H1 (cell line): ENCODE measurements at regions not wholly inside any gene's neighbourhood (a gene's known extent, or its start where the extent isn't known, plus 50 kb on each side); places are given as distances from the start of the nearest gene placed in this dataset.

Experiments used
- CTCF ChIA-PET: fragments of 300-600 bp; sonication (Branson Sonifier 250); formaldehyde crosslinking; loops from one replicate; lab custom pipeline; 2021; ENCODE audit not compliant: partially characterized antibody; lab: Charles Lee
- POLR2A ChIA-PET: fragments of 300-600 bp; sonication (Branson Sonifier 250); formaldehyde crosslinking; loops from one replicate; lab custom pipeline; 2021; ENCODE audit warnings: inconsistent platforms; ENCODE audit not compliant: partially characterized antibody; lab: Charles Lee
- DNase-seq, 2 experiments: peaks; one replicate each; pipeline versions ENCODE4 v3.0.0 to v3.0.0-alpha.2; 2010 to 2022; ENCODE audit warnings: low spot score in 2 of 2, low read depth in 1 of 2, mixed read lengths in 1 of 2
- FAIRE-seq: peaks from 2 replicates; lab custom pipeline; 2011; peaks lifted over from hg19 to GRCh38; lab: Jason Lieb, UNC
- H2AFZ ChIP-seq: 2 replicates; pipeline ENCODE4 v1.8.1; 2012; ENCODE audit warnings: low read length, inconsistent platforms
- H2AK5ac ChIP-seq: 2 replicates; pipeline ENCODE4 v1.6.1; 2013; ENCODE audit warnings: low read depth, low read length
- H2BK120ac ChIP-seq: replicated peaks from 2 replicates; pipeline ENCODE3; 2013; ENCODE audit warnings: low read depth, low read length, inconsistent platforms
- H2BK12ac ChIP-seq: 2 replicates; pipeline ENCODE4 v1.6.1; 2013; ENCODE audit warnings: low read depth, low read length
- H2BK15ac ChIP-seq: 2 replicates; pipeline ENCODE4 v1.6.1; 2013; ENCODE audit warnings: low read length
- H2BK20ac ChIP-seq: 2 replicates; pipeline ENCODE4 v1.6.1; 2013; ENCODE audit warnings: low read length
- H2BK5ac ChIP-seq: 2 replicates; pipeline ENCODE4 v1.6.1; 2013; ENCODE audit warnings: low read depth, low read length
- H3K14ac ChIP-seq: 2 replicates; pipeline ENCODE4 v1.6.1; 2013; ENCODE audit warnings: inconsistent platforms; ENCODE audit not compliant: insufficient read length
- H3K18ac ChIP-seq: 2 replicates; pipeline ENCODE4 v1.6.1; 2013; ENCODE audit warnings: low read length; ENCODE audit errors: extremely low read depth
- H3K23ac ChIP-seq: 2 replicates; pipeline ENCODE4 v1.6.1; 2013; ENCODE audit warnings: inconsistent platforms; ENCODE audit not compliant: insufficient read length
- H3K23me2 ChIP-seq: 2 replicates; pipeline ENCODE4 v1.6.1; 2013; ENCODE audit warnings: low read depth, low read length
- H3K27ac ChIP-seq: 2 replicates; pipeline ENCODE4 v1.6.1; 2011; ENCODE audit warnings: low read depth, low read length, inconsistent platforms
- H3K27me3 ChIP-seq, 4 experiments: replicated peaks in 1 of 4; 1 replicate in 1 of 4; 2 replicates in 3 of 4; pipeline versions ENCODE4 v1.6.1 to v1.8.1; 2011 to 2013; ENCODE audit warnings: low read length in 3 of 4, mild to moderate bottlenecking in 3 of 4, inconsistent platforms in 2 of 4, mixed read lengths in 2 of 4, moderate library complexity in 1 of 4; ENCODE audit not compliant: control insufficient read depth in 3 of 4, insufficient read depth in 3 of 4; ENCODE audit errors: extremely low read depth in 1 of 4
- H3K36me3 ChIP-seq, 4 experiments: 2 replicates each; pipeline versions ENCODE4 v1.6.1 to v1.8.1; 2011 to 2013; ENCODE audit warnings: mild to moderate bottlenecking in 4 of 4, low read length in 3 of 4, moderate library complexity in 2 of 4, control low read depth in 1 of 4, inconsistent platforms in 1 of 4; ENCODE audit not compliant: insufficient read depth in 4 of 4, control insufficient read depth in 2 of 4
- H3K4ac ChIP-seq: replicated peaks from 2 replicates; pipeline ENCODE3; 2013; ENCODE audit warnings: low read length, low read depth, mixed read lengths, inconsistent platforms; ENCODE audit not compliant: insufficient read length
- H3K4me1 ChIP-seq, 4 experiments: replicated peaks in 1 of 4; 1 replicate in 1 of 4; 2 replicates in 3 of 4; pipeline versions ENCODE4 v1.6.1 to v1.8.1; 2011 to 2013; ENCODE audit warnings: low read length in 3 of 4, inconsistent platforms in 2 of 4, mixed read lengths in 1 of 4; ENCODE audit not compliant: insufficient read depth in 4 of 4, control insufficient read depth in 3 of 4
- H3K4me2 ChIP-seq, 2 experiments: 2 replicates each; pipeline versions ENCODE4 v1.6.1 to v1.8.1; 2011 to 2013; ENCODE audit warnings: low read depth in 2 of 2, low read length in 2 of 2, control low read depth in 1 of 2, inconsistent platforms in 1 of 2, mild to moderate bottlenecking in 1 of 2; ENCODE audit not compliant: insufficient read depth in 1 of 2
- H3K4me3 ChIP-seq, 4 experiments: fragments of 200-600, 300-600 bp in 1 of 4; sonication (generic), shearing (Covaris generic), sonication (Bioruptor Twin) in 1 of 4; 2 replicates each; pipeline versions ENCODE4 v1.5.1 to v1.8.1; 2011 to 2016; ENCODE audit warnings: low read length in 4 of 4, low read depth in 3 of 4, control low read depth in 2 of 4, inconsistent platforms in 2 of 4, mild to moderate bottlenecking in 2 of 4, mixed read lengths in 1 of 4, moderate library complexity in 1 of 4; ENCODE audit not compliant: insufficient read depth in 2 of 4; ENCODE audit errors: extremely low read depth in 1 of 4
- H3K56ac ChIP-seq: replicated peaks from 2 replicates; pipeline ENCODE3; 2013; ENCODE audit warnings: low read depth, mild to moderate bottlenecking, mixed read lengths, low read length, inconsistent platforms; ENCODE audit not compliant: insufficient read length
- H3K79me1 ChIP-seq: 2 replicates; pipeline ENCODE4 v1.6.1; 2013; ENCODE audit warnings: low read depth, low read length, control low read depth
- H3K79me2 ChIP-seq, 2 experiments: 2 replicates each; pipeline versions ENCODE4 v1.6.1 to v1.8.1; 2012 to 2013; ENCODE audit warnings: low read length in 2 of 2, mild to moderate bottlenecking in 2 of 2, inconsistent platforms in 1 of 2; ENCODE audit not compliant: insufficient read depth in 2 of 2, control insufficient read depth in 1 of 2
- H3K9ac ChIP-seq, 4 experiments: replicated peaks in 1 of 4; 1 replicate in 1 of 4; 2 replicates in 3 of 4; pipeline versions ENCODE4 v1.6.1 to v1.8.1; 2011 to 2013; ENCODE audit warnings: low read depth in 3 of 4, low read length in 3 of 4, control low read depth in 2 of 4, mild to moderate bottlenecking in 2 of 4, moderate library complexity in 2 of 4, inconsistent platforms in 1 of 4; ENCODE audit errors: extremely low read depth in 1 of 4
- H3K9me3 ChIP-seq, 2 experiments: 2 replicates each; pipeline versions ENCODE4 v1.6.1 to v1.8.1; 2012 to 2013; ENCODE audit warnings: mild to moderate bottlenecking in 2 of 2, moderate library complexity in 2 of 2, control low read depth in 1 of 2, inconsistent platforms in 1 of 2, low read depth in 1 of 2, low read length in 1 of 2, mixed read lengths in 1 of 2; ENCODE audit not compliant: insufficient read depth in 2 of 2
- H4K20me1 ChIP-seq, 2 experiments: replicated peaks in 1 of 2; 2 replicates each; pipeline versions ENCODE3 to v1.8.1; 2011 to 2013; ENCODE audit warnings: inconsistent platforms in 2 of 2, low read length in 2 of 2, mild to moderate bottlenecking in 1 of 2; ENCODE audit not compliant: insufficient read depth in 2 of 2, control insufficient read depth in 1 of 2
- H4K5ac ChIP-seq: 2 replicates; pipeline ENCODE4 v1.6.1; 2013; ENCODE audit warnings: low read length, low read depth, mixed read lengths, inconsistent platforms; ENCODE audit not compliant: insufficient read length
- H4K8ac ChIP-seq: 2 replicates; pipeline ENCODE4 v1.8.0; 2013; ENCODE audit warnings: mild to moderate bottlenecking, moderate library complexity, low read length, inconsistent platforms; ENCODE audit not compliant: insufficient read depth; ENCODE audit errors: extremely low read depth
- H4K91ac ChIP-seq: replicated peaks from 2 replicates; pipeline ENCODE3; 2013; ENCODE audit warnings: low read length, mixed read lengths, inconsistent platforms; ENCODE audit not compliant: insufficient read length
- ATF3 ChIP-seq: IDR thresholded peaks from 2 replicates; pipeline ENCODE4 v1.6.1; 2011; ENCODE audit warnings: low read depth, mild to moderate bottlenecking, low read length; ENCODE audit not compliant: insufficient read depth
- EP300 ChIP-seq, 2 experiments: IDR thresholded peaks; 1 replicate in 1 of 2; 2 replicates in 1 of 2; pipeline ENCODE4 v1.6.1; 2011 to 2012; ENCODE audit warnings: low read depth in 2 of 2, low read length in 2 of 2, mild to moderate bottlenecking in 2 of 2, borderline replicate concordance in 1 of 2, inconsistent platforms in 1 of 2, moderate library complexity in 1 of 2
- JUND ChIP-seq: IDR thresholded peaks from 2 replicates; pipeline ENCODE4 v1.6.1; 2011; ENCODE audit warnings: mild to moderate bottlenecking, improper control_type of control experiment, low read length
- POLR2AphosphoS5 ChIP-seq: IDR thresholded peaks from 2 replicates; pipeline ENCODE4 v1.6.1; 2011; ENCODE audit warnings: low read depth, low read length
- RFX5 ChIP-seq: IDR thresholded peaks from 2 replicates; pipeline ENCODE4 v1.6.1; 2011; ENCODE audit warnings: low read depth, low read length, improper control_type of control experiment, borderline replicate concordance
- RXRA ChIP-seq: IDR thresholded peaks from 2 replicates; pipeline ENCODE4 v1.6.1; 2011; ENCODE audit warnings: low read depth, mild to moderate bottlenecking, low read length, moderate library complexity; ENCODE audit not compliant: insufficient read depth
- SIN3A ChIP-seq, 2 experiments: IDR thresholded peaks in 1 of 2; conservative IDR thresholded peaks in 1 of 2; 2 replicates each; pipeline ENCODE4 v1.6.1; 2011 to 2012; ENCODE audit warnings: low read length in 2 of 2, improper control_type of control experiment in 1 of 2, low read depth in 1 of 2, mild to moderate bottlenecking in 1 of 2
- SIRT6 ChIP-seq: IDR thresholded peaks from one replicate; pipeline ENCODE4 v1.7.1; 2012; ENCODE audit warnings: low read length, inconsistent platforms
- SIX5 ChIP-seq: IDR thresholded peaks from 2 replicates; pipeline ENCODE4 v1.6.1; 2011; ENCODE audit warnings: mild to moderate bottlenecking, low read depth, low read length
- TAF7 ChIP-seq: optimal IDR thresholded peaks from 2 replicates; pipeline ENCODE3; 2011; ENCODE audit warnings: low read depth, mild to moderate bottlenecking, inconsistent platforms, low read length, moderate library complexity, borderline replicate concordance
- TCF12 ChIP-seq: IDR thresholded peaks from 2 replicates; pipeline ENCODE4 v1.6.1; 2011; ENCODE audit warnings: low read depth, mild to moderate bottlenecking, low read length
- YY1 ChIP-seq: IDR thresholded peaks from 2 replicates; pipeline ENCODE4 v1.6.1; 2011; ENCODE audit warnings: low read depth, mild to moderate bottlenecking, low read length
- WGBS, 2 experiments: shearing (Covaris generic) in 1 of 2; methylation state at CpG; one replicate each; pipeline versions ENCODE4 v1.1.6 to v1.1.7; 2013 to 2015; ENCODE audit warnings: low lambda C conversion rate in 2 of 2, mixed read lengths in 2 of 2, inconsistent platforms in 1 of 2, low coverage in 1 of 2, missing lambda C conversion rate in 1 of 2; ENCODE audit not compliant: insufficient replicate concordance in 2 of 2, insufficient coverage in 1 of 2, insufficient read length in 1 of 2; ENCODE audit errors: extremely low coverage in 1 of 2, missing lambda C conversion rate in 1 of 2; 5-methylcytosine and 5-hydroxymethylcytosine counted together

DNA sequence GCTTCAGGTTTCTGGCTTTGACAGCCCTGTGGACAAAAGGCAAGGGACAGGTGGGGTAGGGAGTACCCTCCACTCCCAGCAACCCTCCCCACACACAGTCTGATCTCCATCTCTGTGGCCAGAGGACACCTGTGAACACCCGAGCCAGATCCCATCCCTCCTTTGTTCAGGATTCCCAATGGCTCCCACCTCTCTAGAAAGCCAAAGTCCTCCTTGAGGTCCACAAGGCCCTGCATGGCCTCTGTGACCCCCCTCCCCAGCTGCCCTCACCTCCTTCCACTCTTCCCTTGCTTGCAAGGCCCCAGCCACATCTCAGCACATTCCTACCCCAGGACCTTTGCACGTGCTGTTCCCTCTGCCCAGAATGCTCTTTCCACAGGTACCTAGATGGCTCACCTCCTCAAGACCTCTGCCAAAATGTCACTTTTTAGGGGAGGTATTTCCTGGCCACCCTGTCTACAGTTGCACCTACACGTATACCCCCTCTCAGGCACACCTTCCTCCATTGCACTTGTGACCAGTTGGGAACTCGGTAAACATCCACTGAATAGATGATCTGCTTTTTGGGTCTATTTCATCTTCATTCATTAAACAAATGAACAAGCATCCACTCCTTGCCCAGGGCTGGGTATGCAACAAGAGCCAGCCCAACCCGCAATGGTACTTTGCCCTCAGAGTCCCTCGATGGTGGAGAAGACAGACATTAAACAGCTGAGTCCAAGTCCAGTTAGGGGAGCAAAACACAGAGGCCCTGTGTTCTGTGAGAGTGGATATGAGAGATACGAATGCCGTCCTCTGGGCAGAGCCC, 107.0 kb downstream of the CRLF3 start:
- no peak overlapping the region for H2BK5ac ChIP-seq
- no peak overlapping the region for H3K27ac ChIP-seq
- H2BK20ac ChIP-seq: no peak overlapping the region
- H2BK12ac ChIP-seq: no peak overlapping the region
- DNase-seq (no peak), FAIRE-seq (no peak)
- no peak overlapping the region for H3K4ac ChIP-seq
- H4K8ac ChIP-seq: no peak overlapping the region
- no peak overlapping the region for H3K56ac ChIP-seq
- no peak overlapping the region for H4K5ac ChIP-seq
- peaks cover 46 to 99% of the 10 kb centered on the region in 2 experiments for H3K79me2 ChIP-seq
- H4K91ac ChIP-seq: no peak overlapping the region
- no peak overlapping the region for H2AK5ac ChIP-seq
- ChIA-PET CTCF (interaction anchor here (0.7 to 3.5 kb wide), 6 partner anchors 12 to 163 kb away, joined by 3 to 16 read pairs (median 4); no protein-coding TSS in a partner anchor), POLR2A (interaction anchor here (0.6 to 1.0 kb wide), 3 partner anchors 11 to 159 kb away, joined by 3 to 4 read pairs (median 4); no protein-coding TSS in a partner anchor)
- H3K9me3 ChIP-seq: no peaks in the 10 kb centered on the region
- H3K27me3 ChIP-seq: no peaks in the 10 kb centered on the region
- no peak overlapping the region; a peak in 1 of 7 replicates for H3K9ac ChIP-seq
- H3K18ac ChIP-seq: no peak overlapping the region
- H2BK120ac ChIP-seq: no peak overlapping the region
- H3K4me2 ChIP-seq: no peak overlapping the region
- H3K23ac ChIP-seq: no peak overlapping the region
- 0 out of 8 replicates have a peak, but pooled peaks cover 0 to 6% (median 0%) of the 10 kb centered on the region in 4 experiments for H3K36me3 ChIP-seq
- H4K20me1 ChIP-seq: peaks cover 19 to 21% of the 10 kb centered on the region in 2 experiments
- H3K4me1 ChIP-seq: peaks cover 0 to 11% (median 2%) of the 10 kb centered on the region in 4 experiments; a peak in 6 of 7 replicates
- H2BK15ac ChIP-seq: no peak overlapping the region
- H3K14ac ChIP-seq: no peak overlapping the region
- peaks cover 17% of the 10 kb centered on the region; the same call in 1 of the 2 replicates for H3K79me1 ChIP-seq
- H2AFZ ChIP-seq: no peak overlapping the region
- H3K23me2 ChIP-seq: no peaks in the 10 kb centered on the region
- WGBS, 2 experiments: 93% methylated on average over 8 of the region's 8 CpGs; no CpG with 5 or more reads in 1 of the 2 experiments
- no peak overlapping the region for H3K4me3 ChIP-seq
- no peak for TF ChIP-seq EP300 (IDR thresholded peaks at IDR 0.05; ENCODE audit: borderline replicate concordance in 1 of 2, low read depth in 2 of 2, low read length in 2 of 2)
- TF ChIP-seq SIX5: no peak
- no peak for TF ChIP-seq ATF3
- TF ChIP-seq RFX5: no peak
- TF ChIP-seq TAF7: no peak
- no peak for TF ChIP-seq TCF12
- TF ChIP-seq POLR2AphosphoS5: no peak
- TF ChIP-seq YY1: no peak
- TF ChIP-seq RXRA: no peak
- TF ChIP-seq SIN3A (conservative IDR thresholded peaks at IDR 0.05 in 1 of 2, IDR thresholded peaks at IDR 0.05 in 1 of 2; ENCODE audit: low read depth in 1 of 2, low read length in 2 of 2): no peak
- TF ChIP-seq SIRT6: no peak
- TF ChIP-seq JUND: no peak
